ENCODE measurements at regions not wholly inside any gene's neighbourhood (a gene's known extent, or its start where the extent isn't known, plus 50 kb on each side); places are given as distances from the start of the nearest gene placed in this dataset.

DNA sequence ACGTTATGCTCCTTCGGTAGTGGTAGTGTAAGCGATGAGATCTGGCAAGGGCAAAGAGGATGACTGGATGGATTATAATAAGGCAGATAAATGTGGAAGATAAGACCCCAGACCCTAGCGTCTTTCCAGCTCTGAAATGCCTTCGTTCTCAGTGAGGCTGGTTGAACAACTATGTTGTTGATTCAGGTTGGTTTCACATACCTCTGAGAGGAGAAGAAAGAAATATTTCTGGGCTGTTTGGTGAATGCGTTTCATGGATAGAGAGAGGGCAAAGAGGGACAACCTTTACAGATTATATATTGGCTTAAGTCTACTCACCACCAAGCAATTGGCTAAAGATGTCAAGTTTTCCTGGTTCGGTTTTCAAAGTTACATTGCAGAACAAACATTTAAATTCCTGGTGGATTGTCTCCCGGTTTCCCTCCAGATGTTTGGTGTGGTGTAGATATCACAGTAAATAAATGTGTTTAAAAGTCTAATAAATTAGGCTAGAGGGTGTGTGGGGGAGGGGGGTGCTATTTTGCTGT, 190.1 kb upstream of the GLI2 start:
- TF ChIP-seq, protein P1, sequence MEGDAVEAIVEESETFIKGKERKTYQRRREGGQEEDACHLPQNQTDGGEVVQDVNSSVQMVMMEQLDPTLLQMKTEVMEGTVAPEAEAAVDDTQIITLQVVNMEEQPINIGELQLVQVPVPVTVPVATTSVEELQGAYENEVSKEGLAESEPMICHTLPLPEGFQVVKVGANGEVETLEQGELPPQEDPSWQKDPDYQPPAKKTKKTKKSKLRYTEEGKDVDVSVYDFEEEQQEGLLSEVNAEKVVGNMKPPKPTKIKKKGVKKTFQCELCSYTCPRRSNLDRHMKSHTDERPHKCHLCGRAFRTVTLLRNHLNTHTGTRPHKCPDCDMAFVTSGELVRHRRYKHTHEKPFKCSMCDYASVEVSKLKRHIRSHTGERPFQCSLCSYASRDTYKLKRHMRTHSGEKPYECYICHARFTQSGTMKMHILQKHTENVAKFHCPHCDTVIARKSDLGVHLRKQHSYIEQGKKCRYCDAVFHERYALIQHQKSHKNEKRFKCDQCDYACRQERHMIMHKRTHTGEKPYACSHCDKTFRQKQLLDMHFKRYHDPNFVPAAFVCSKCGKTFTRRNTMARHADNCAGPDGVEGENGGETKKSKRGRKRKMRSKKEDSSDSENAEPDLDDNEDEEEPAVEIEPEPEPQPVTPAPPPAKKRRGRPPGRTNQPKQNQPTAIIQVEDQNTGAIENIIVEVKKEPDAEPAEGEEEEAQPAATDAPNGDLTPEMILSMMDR (IDR thresholded peaks at IDR 0.05), result no peak
- ChIA-PET POLR2A (no interaction called here), CTCF (no interaction called here)
- no peaks in the 10 kb centered on the region for H3K9me3 Mint-ChIP-seq
- H3K4me1 Mint-ChIP-seq, result no peaks in the 10 kb centered on the region
- H3K36me3 Mint-ChIP-seq (ENCODE audit: low read depth), result no peaks in the 10 kb centered on the region
- peaks cover 8% of the 10 kb centered on the region for H3K27me3 Mint-ChIP-seq
- ATAC-seq (ENCODE audit: low read depth), result no peak
- H3K4me3 Mint-ChIP-seq, result no peak overlapping the region
- intact Hi-C loops (cut with micrococcal nuclease), result no loop called here
- DNase-seq, result no peak
- H3K27ac Mint-ChIP-seq, result no peak overlapping the region

- CTCF ChIA-PET, result no interaction called here
- Mint-ChIP-seq H3K27ac (no peak overlapping the region), H3K4me1 (no peaks in the 10 kb centered on the region)
Observed at GRCh38 chr2:120546048-120546864, 189.4 kb upstream of the GLI2 start.

DNA sequence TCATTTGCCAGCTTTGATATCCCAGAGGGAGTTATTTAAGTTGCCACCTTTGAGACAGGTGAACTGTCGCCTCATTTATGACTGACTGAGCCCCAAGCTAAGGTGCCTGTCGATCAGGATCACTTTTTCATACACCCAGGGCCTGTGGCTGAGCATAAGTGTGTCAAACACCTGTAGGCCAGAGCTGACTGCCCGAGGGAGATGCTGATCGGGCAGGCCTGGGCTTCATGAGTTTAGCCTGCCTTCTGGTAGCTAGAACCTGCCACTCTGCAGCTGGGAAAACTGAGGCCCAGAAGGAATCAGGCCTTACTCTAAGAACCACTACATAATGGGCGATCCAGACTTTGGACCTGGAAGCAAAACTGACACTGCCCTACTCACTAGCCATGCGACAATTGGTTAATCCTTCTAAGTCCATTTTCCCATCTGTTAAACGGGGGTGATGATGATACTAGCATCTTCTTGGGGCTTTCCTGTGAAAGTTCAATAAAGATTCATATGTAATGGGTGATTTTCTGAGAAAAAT, 188.7 kb upstream of the GLI2 start:
- TF ChIP-seq, protein P1 (IDR thresholded peaks at IDR 0.05), result no peak
- POLR2A ChIA-PET, result no interaction called here
- no peak for DNase-seq
- H3K4me1 Mint-ChIP-seq, result no peaks in the 10 kb centered on the region
- CTCF ChIA-PET, result no interaction called here
- H3K27me3 Mint-ChIP-seq, result peaks cover 8% of the 10 kb centered on the region
- no peak overlapping the region for H3K27ac Mint-ChIP-seq
- no peak overlapping the region for H3K4me3 Mint-ChIP-seq
- no peaks in the 10 kb centered on the region for H3K9me3 Mint-ChIP-seq
- no peak for ATAC-seq (ENCODE audit: low read depth)
- H3K36me3 Mint-ChIP-seq (ENCODE audit: low read depth), result no peaks in the 10 kb centered on the region
- intact Hi-C loops (cut with micrococcal nuclease), result no loop called here

More at GRCh38 chr2:120546048-120546864, 189.4 kb upstream of the GLI2 start:
- Mint-ChIP-seq H3K9me3 (no peaks in the 10 kb centered on the region), H3K27me3 (peaks cover 8% of the 10 kb centered on the region), H3K36me3 (ENCODE audit: low read depth) (no peaks in the 10 kb centered on the region), H3K4me3 (no peak overlapping the region)
- DNase-seq (no peak), ATAC-seq (ENCODE audit: low read depth) (no peak)
- POLR2A ChIA-PET, result no interaction called here
- TF ChIP-seq, protein P1 (IDR thresholded peaks at IDR 0.05), result no peak
- intact Hi-C loops (cut with micrococcal nuclease), result no loop called here

DNA sequence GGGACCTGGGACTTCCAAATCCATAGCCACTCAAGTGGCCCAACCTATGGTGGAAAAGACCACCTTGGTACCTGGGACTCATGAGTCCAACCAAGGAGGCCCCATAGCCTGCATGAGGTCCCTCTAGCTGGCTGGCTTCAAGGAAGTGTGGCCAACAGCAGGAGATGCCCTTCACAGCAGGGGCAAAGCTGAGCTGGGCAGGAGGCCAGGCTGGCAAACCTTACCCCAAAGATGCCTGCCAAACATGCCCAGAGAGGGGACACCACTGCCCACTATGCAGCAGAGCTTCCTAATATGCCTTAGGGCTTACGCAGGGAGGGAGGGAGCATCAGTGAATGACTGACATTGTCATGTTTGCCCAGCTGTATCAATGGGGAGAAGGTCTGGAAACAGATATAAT, 188.0 kb upstream of the GLI2 start:
- Mint-ChIP-seq H3K4me3 (no peak overlapping the region), H3K4me1 (no peaks in the 10 kb centered on the region), H3K36me3 (ENCODE audit: low read depth) (no peaks in the 10 kb centered on the region), H3K9me3 (no peaks in the 10 kb centered on the region), H3K27ac (no peak overlapping the region), H3K27me3 (peaks cover 3% of the 10 kb centered on the region)
- ChIA-PET POLR2A (no interaction called here), CTCF (no interaction called here)
- intact Hi-C loops (cut with micrococcal nuclease), result no loop called here
- ATAC-seq (ENCODE audit: low read depth) (no peak), DNase-seq (no peak)
- TF ChIP-seq, protein P1 (IDR thresholded peaks at IDR 0.05), result no peak

Measured in activated B cell treated with CpG ODN at 0.5 μM for 24 hours (primary cell).